ENCODE measurements at regions not wholly inside any gene's neighbourhood (a gene's known extent, or its start where the extent isn't known, plus 50 kb on each side); places are given as distances from the start of the nearest gene placed in this dataset.

DNA sequence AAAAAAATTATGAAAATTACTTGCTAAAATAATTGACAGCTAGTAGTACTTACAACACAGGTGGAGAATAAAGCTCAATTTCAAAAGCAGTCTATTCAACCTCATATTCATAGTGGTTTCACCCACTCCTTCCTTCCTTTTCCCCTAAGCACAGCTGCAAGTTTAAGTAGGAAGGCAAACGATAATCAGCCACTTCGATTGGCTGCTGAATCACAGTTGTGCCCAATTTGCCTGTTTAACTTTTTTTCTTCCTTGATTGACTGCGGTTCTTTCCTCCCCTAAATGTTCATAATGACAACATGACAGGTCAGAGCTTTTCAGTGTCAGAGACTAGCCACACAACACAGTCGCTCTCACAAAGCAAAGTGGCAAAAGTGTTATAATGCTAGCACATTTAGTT, 468.0 kb upstream of the GBE1 start:
- Mint-ChIP-seq H3K27me3 (ENCODE audit: low read depth) (no peaks in the 10 kb centered on the region), H3K27ac (ENCODE audit: unreplicated experiment) (no peak overlapping the region), H3K36me3 (ENCODE audit: low read depth) (no peaks in the 10 kb centered on the region), H3K4me1 (ENCODE audit: low read depth) (no peaks in the 10 kb centered on the region), H3K4me3 (ENCODE audit: unreplicated experiment) (no peak overlapping the region), H3K9me3 (ENCODE audit: low read depth) (no peaks in the 10 kb centered on the region)
- no peak for DNase-seq (ENCODE audit: low spot score)
- TF ChIP-seq, protein P1, sequence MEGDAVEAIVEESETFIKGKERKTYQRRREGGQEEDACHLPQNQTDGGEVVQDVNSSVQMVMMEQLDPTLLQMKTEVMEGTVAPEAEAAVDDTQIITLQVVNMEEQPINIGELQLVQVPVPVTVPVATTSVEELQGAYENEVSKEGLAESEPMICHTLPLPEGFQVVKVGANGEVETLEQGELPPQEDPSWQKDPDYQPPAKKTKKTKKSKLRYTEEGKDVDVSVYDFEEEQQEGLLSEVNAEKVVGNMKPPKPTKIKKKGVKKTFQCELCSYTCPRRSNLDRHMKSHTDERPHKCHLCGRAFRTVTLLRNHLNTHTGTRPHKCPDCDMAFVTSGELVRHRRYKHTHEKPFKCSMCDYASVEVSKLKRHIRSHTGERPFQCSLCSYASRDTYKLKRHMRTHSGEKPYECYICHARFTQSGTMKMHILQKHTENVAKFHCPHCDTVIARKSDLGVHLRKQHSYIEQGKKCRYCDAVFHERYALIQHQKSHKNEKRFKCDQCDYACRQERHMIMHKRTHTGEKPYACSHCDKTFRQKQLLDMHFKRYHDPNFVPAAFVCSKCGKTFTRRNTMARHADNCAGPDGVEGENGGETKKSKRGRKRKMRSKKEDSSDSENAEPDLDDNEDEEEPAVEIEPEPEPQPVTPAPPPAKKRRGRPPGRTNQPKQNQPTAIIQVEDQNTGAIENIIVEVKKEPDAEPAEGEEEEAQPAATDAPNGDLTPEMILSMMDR (IDR thresholded peaks at IDR 0.05), result no peak

DNA sequence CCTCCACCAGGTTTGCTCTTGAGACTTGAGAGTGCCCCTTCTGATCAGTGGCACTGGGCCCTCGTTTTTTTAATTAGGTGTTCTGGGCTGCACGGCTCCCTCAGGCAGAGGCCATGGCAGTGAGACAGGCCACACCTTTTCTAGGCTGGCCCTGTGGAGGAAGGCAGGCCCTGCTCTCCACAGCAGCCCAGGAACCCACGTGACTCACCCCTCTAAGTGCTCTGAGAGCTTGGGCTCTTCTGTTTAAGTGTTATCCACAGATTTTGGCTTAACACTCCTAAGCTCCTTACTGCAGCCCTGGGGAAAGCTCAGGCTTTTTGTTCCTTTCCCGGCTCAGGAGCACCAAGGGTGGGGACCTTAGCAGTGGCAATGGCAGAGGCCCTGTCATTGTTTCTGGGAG, 463.2 kb upstream of the GBE1 start:
- TF ChIP-seq, protein P1 (IDR thresholded peaks at IDR 0.05), result no peak
- peaks cover 19% of the 10 kb centered on the region for H3K9me3 Mint-ChIP-seq (ENCODE audit: low read depth)
- H3K27me3 Mint-ChIP-seq (ENCODE audit: low read depth), result no peaks in the 10 kb centered on the region
- no peak overlapping the region for H3K27ac Mint-ChIP-seq (ENCODE audit: unreplicated experiment)
- no peak for DNase-seq (ENCODE audit: low spot score)
- no peaks in the 10 kb centered on the region for H3K36me3 Mint-ChIP-seq (ENCODE audit: low read depth)
- H3K4me1 Mint-ChIP-seq (ENCODE audit: low read depth), result peaks cover 5% of the 10 kb centered on the region
- H3K4me3 Mint-ChIP-seq (ENCODE audit: unreplicated experiment), result no peak overlapping the region

DNA sequence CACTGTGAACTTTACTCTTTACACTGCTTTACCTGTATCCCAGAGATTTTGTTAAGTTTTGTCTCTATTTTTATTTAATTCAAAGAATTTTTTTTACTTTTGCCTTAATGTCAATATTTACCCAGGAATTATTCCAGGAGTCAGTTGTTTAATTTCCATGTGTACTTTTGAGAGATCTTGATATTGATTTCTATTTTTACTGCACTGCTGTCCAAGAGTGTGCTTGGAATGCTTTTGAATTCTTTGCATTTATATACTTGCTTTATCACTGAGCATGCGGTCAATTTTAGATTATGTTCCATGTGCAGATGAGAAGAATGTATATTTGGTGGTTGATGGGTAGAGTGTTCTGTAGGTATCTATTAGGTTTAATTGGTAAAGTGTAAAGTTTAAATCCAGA, 461.0 kb upstream of the GBE1 start:
- Mint-ChIP-seq H3K4me3 (ENCODE audit: unreplicated experiment) (no peak overlapping the region), H3K27ac (ENCODE audit: unreplicated experiment) (no peak overlapping the region), H3K36me3 (ENCODE audit: low read depth) (no peaks in the 10 kb centered on the region), H3K27me3 (ENCODE audit: low read depth) (no peaks in the 10 kb centered on the region), H3K4me1 (ENCODE audit: low read depth) (peaks cover 5% of the 10 kb centered on the region), H3K9me3 (ENCODE audit: low read depth) (peaks cover 19% of the 10 kb centered on the region)
- no peak for DNase-seq (ENCODE audit: low spot score)
- TF ChIP-seq, protein P1 (IDR thresholded peaks at IDR 0.05), result no peak

- TF ChIP-seq, protein P1 (IDR thresholded peaks at IDR 0.05), result no peak
- Mint-ChIP-seq H3K9me3 (ENCODE audit: low read depth) (peaks cover 10% of the 10 kb centered on the region), H3K27me3 (ENCODE audit: low read depth) (no peaks in the 10 kb centered on the region), H3K4me3 (ENCODE audit: unreplicated experiment) (no peak overlapping the region), H3K36me3 (ENCODE audit: low read depth) (no peaks in the 10 kb centered on the region), H3K27ac (ENCODE audit: unreplicated experiment) (no peak overlapping the region), H3K4me1 (ENCODE audit: low read depth) (peaks cover 3% of the 10 kb centered on the region)
- DNase-seq (ENCODE audit: low spot score), result no peak
Measured at GRCh38 chr3:82217571-82217970, 456.1 kb upstream of the GBE1 start.

GRCh38 chr3:82208002-82208710, 446.7 kb upstream of the GBE1 start:
- Mint-ChIP-seq H3K27me3 (ENCODE audit: low read depth) (no peaks in the 10 kb centered on the region), H3K36me3 (ENCODE audit: low read depth) (no peaks in the 10 kb centered on the region), H3K27ac (ENCODE audit: unreplicated experiment) (no peak overlapping the region), H3K4me3 (ENCODE audit: unreplicated experiment) (no peak overlapping the region), H3K9me3 (ENCODE audit: low read depth) (peaks cover 7% of the 10 kb centered on the region), H3K4me1 (ENCODE audit: low read depth) (no peaks in the 10 kb centered on the region)
- no peak for DNase-seq (ENCODE audit: low spot score)
- TF ChIP-seq, protein P1 (IDR thresholded peaks at IDR 0.05), result no peak
